HCT116 (cell line): ENCODE measurements at regions not wholly inside any gene's neighbourhood (a gene's known extent, or its start where the extent isn't known, plus 50 kb on each side); places are given as distances from the start of the nearest gene placed in this dataset.

Experiments
- ATAC-seq: fragments of 200-7000 bp; cut with Tn5 transposase; 2 replicates; pipeline ENCODE4 v1.9.1; 2020; ENCODE audit warnings: mild to moderate bottlenecking, moderate library complexity
- BruUV-seq: library from RNA; stranded (reverse); fragments of 400-500 nt; replicated peaks from 2 replicates; lab custom pipeline; 2021; lab: Mats Ljungman, UMichigan
- CTCF ChIA-PET: fragments of 300-600 bp; sonication (Branson Sonifier 250); formaldehyde crosslinking; loops from one replicate; lab custom pipeline; 2021; ENCODE audit warnings: antibody characterized with exemption; lab: Charles Lee
- POLR2A ChIA-PET: fragments of 300-600, 350-600 bp; sonication (Branson Sonifier 250); formaldehyde crosslinking; loops from one replicate; lab custom pipeline; 2021; ENCODE audit warnings: antibody characterized with exemption; lab: Charles Lee
- RAD21 ChIA-PET, 2 experiments: fragments of 300-600 bp; sonication (Branson Sonifier 250); formaldehyde crosslinking; loops; one replicate each; lab custom pipeline; 2023; ENCODE audit warnings: low total read pairs in 2 of 2; ENCODE audit not compliant: uncharacterized antibody in 2 of 2, unreplicated experiment in 2 of 2, low non-redundant PET in 1 of 2; lab: Charles Lee
- DNase-seq: peaks from one replicate; pipeline ENCODE4 v3.0.0-alpha.2; 2010; ENCODE audit warnings: low read depth, low spot score
- H2AFZ ChIP-seq: fragments of 200-600 bp; shearing (Covaris generic), sonication (generic); 2 replicates; pipeline ENCODE4 v1.6.1; 2017; ENCODE audit warnings: low read depth, mixed run types, mixed read lengths, antibody characterized with exemption, low read length; ENCODE audit not compliant: poor library complexity, severe bottlenecking
- H3K27ac ChIP-seq: 2 replicates; pipeline ENCODE4 v1.5.1; 2012; ENCODE audit warnings: low read depth, low read length
- H3K27me3 ChIP-seq: fragments of 200-600 bp; sonication (generic); 2 replicates; pipeline ENCODE4 v1.6.1; 2016; ENCODE audit warnings: mixed run types, low read length, mixed read lengths; ENCODE audit not compliant: insufficient read depth
- H3K36me3 ChIP-seq, 2 experiments: fragments of 200-500 bp in 1 of 2; fragments of 200-600 bp in 1 of 2; sonication (Bioruptor generic) in 1 of 2; sonication (generic) in 1 of 2; 2 replicates each; pipeline versions ENCODE4 v1.5.1 to v1.6.1; 2014 to 2016; ENCODE audit warnings: low read length in 2 of 2, inconsistent platforms in 1 of 2, mixed read lengths in 1 of 2, mixed run types in 1 of 2; ENCODE audit not compliant: insufficient read depth in 2 of 2, control insufficient read depth in 1 of 2
- H3K4me1 ChIP-seq, 2 experiments: fragments of 200-600 bp in 1 of 2; sonication (generic) in 1 of 2; 2 replicates each; pipeline versions ENCODE4 v1.5.1 to v1.6.1; 2012 to 2017; ENCODE audit warnings: low read length in 2 of 2, inconsistent platforms in 1 of 2, mild to moderate bottlenecking in 1 of 2, mixed read lengths in 1 of 2, mixed run types in 1 of 2, moderate library complexity in 1 of 2; ENCODE audit not compliant: insufficient read depth in 2 of 2, control insufficient read depth in 1 of 2
- H3K4me2 ChIP-seq: fragments of 200-600 bp; sonication (generic); 2 replicates; pipeline ENCODE4 v1.6.1; 2017; ENCODE audit warnings: mixed run types, low read length, mixed read lengths
- H3K4me3 ChIP-seq, 2 experiments: fragments of 200-600 bp in 1 of 2; sonication (generic) in 1 of 2; replicated peaks in 1 of 2; 2 replicates each; pipeline ENCODE4 v1.5.1; 2011 to 2016; ENCODE audit warnings: low read length in 2 of 2, control low read depth in 1 of 2, low read depth in 1 of 2, mild to moderate bottlenecking in 1 of 2, mixed read lengths in 1 of 2, mixed run types in 1 of 2
- H3K79me2 ChIP-seq: fragments of 200-600 bp; sonication (generic); 2 replicates; pipeline ENCODE4 v1.6.1; 2017; ENCODE audit warnings: mild to moderate bottlenecking, mixed run types, low read length, moderate library complexity, mixed read lengths; ENCODE audit not compliant: insufficient read depth
- H3K9ac ChIP-seq: fragments of 200-600 bp; sonication (generic); 2 replicates; pipeline ENCODE4 v1.6.1; 2016; ENCODE audit warnings: low read length, mixed read lengths
- H3K9me2 ChIP-seq: fragments of 200-600 bp; sonication (generic), shearing (Covaris generic); 2 replicates; pipeline ENCODE4 v1.6.1; 2017; ENCODE audit warnings: mixed run types, mild to moderate bottlenecking, moderate library complexity; ENCODE audit not compliant: insufficient read depth
- H3K9me3 ChIP-seq, 2 experiments: fragments of 200-500 bp in 1 of 2; fragments of 200-600 bp in 1 of 2; sonication (Bioruptor generic) in 1 of 2; sonication (generic) in 1 of 2; 2 replicates each; pipeline ENCODE4 v1.6.1; 2014 to 2017; ENCODE audit warnings: low read length in 2 of 2, mixed read lengths in 2 of 2, inconsistent platforms in 1 of 2, low read depth in 1 of 2, mild to moderate bottlenecking in 1 of 2, mixed run types in 1 of 2, moderate library complexity in 1 of 2; ENCODE audit not compliant: control insufficient read depth in 1 of 2, insufficient read depth in 1 of 2
- H4K20me1 ChIP-seq: fragments of 200-600 bp; sonication (generic), shearing (Covaris generic); 2 replicates; pipeline ENCODE4 v1.6.1; 2017; ENCODE audit warnings: mixed run types, mild to moderate bottlenecking, moderate library complexity; ENCODE audit not compliant: insufficient read depth
- CBX3 ChIP-seq: IDR thresholded peaks from 2 replicates; pipeline ENCODE4 v1.6.1; 2012; ENCODE audit warnings: low read depth
- CEBPB ChIP-seq: IDR thresholded peaks from 2 replicates; pipeline ENCODE4 v1.6.1; 2012; ENCODE audit warnings: low read depth
- EGR1 ChIP-seq: IDR thresholded peaks from 2 replicates; pipeline ENCODE4 v1.6.1; 2012; ENCODE audit warnings: low read depth
- ELF1 ChIP-seq: IDR thresholded peaks from 2 replicates; pipeline ENCODE4 v1.6.1; 2012; ENCODE audit warnings: low read depth, borderline replicate concordance
- FOSL1 ChIP-seq: IDR thresholded peaks from 2 replicates; pipeline ENCODE4 v1.6.1; 2012; ENCODE audit warnings: low read depth
- JUND ChIP-seq: IDR thresholded peaks from 2 replicates; pipeline ENCODE4 v1.6.1; 2012
- POLR2A ChIP-seq: IDR thresholded peaks from 2 replicates; pipeline ENCODE4 v1.7.0; 2011; ENCODE audit warnings: borderline replicate concordance; ENCODE audit not compliant: insufficient read depth, insufficient read length; ENCODE audit errors: extremely low read depth
- POLR2AphosphoS5 ChIP-seq: IDR thresholded peaks from 2 replicates; pipeline ENCODE4 v1.6.1; 2011; ENCODE audit warnings: mild to moderate bottlenecking, low read depth, low read length, moderate library complexity
- RAD21 ChIP-seq: IDR thresholded peaks from 2 replicates; pipeline ENCODE4 v1.6.1; 2012; ENCODE audit warnings: low read depth, mild to moderate bottlenecking
- SIN3A ChIP-seq: IDR thresholded peaks from 2 replicates; pipeline ENCODE4 v1.6.1; 2012; ENCODE audit warnings: low read depth
- SP1 ChIP-seq: IDR thresholded peaks from 2 replicates; pipeline ENCODE4 v1.6.1; 2012; ENCODE audit warnings: low read depth
- SRF ChIP-seq: IDR thresholded peaks from 2 replicates; pipeline ENCODE4 v1.6.1; 2012; ENCODE audit warnings: low read depth
- TCF7L2 ChIP-seq: IDR thresholded peaks from 2 replicates; pipeline ENCODE4 v1.7.0; 2011; ENCODE audit warnings: borderline replicate concordance, inconsistent platforms; ENCODE audit not compliant: insufficient read depth, insufficient read length; ENCODE audit errors: extremely low read depth
- YY1 ChIP-seq: IDR thresholded peaks from 2 replicates; pipeline ENCODE4 v1.6.1; 2011; ENCODE audit warnings: low read length, low read depth, moderate library complexity, mild to moderate bottlenecking; ENCODE audit not compliant: insufficient replicate concordance; ENCODE audit errors: extremely low read depth
- ZNF274 ChIP-seq: fragments of 200-500 bp; sonication (Bioruptor generic); IDR thresholded peaks from 2 replicates; pipeline ENCODE4 v1.6.1; 2014; ENCODE audit warnings: mild to moderate bottlenecking, low read depth, low read length, inconsistent platforms
- intact Hi-C: fragments of 100-400 bp; cut with micrococcal nuclease; formaldehyde crosslinking; loops from 2 replicates; pipeline ENCODE4 v1.10.0; 2022
- TF ChIP-seq, protein P1 (sequence below): IDR thresholded peaks from 2 replicates; pipeline ENCODE4 v1.6.1; 2012
- TF ChIP-seq, protein P2 (sequence below): IDR thresholded peaks from 2 replicates; pipeline ENCODE4 v1.6.1; 2012; ENCODE audit warnings: low read depth
- TF ChIP-seq, protein P3 (sequence below): IDR thresholded peaks from 2 replicates; pipeline ENCODE4 v1.6.1; 2012

DNA sequence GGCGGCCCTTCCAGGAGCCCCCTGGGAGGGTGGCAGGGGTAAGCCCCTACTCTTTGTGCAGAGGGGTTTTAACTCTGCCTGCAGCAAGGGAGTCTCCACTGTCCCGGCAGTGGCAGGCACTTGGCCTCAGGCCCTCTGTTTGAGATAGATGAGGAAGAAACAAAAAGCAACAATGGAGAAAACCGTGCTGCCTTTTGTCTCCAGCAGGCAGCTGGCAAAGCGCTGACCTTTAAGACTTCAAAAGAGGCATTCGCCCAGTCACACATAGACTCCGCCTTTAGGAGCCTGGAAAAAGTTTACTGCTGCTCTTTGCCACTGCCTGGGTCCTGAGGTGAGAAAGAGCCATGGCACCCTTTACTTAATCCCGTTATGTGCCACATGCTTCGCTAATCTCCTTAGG, 158.2 kb upstream of the NTF3 start (continued):
- TF ChIP-seq, protein P1, sequence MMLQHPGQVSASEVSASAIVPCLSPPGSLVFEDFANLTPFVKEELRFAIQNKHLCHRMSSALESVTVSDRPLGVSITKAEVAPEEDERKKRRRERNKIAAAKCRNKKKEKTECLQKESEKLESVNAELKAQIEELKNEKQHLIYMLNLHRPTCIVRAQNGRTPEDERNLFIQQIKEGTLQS = no peak
- TF ChIP-seq ELF1 (no peak), CEBPB (no peak)

DNA sequence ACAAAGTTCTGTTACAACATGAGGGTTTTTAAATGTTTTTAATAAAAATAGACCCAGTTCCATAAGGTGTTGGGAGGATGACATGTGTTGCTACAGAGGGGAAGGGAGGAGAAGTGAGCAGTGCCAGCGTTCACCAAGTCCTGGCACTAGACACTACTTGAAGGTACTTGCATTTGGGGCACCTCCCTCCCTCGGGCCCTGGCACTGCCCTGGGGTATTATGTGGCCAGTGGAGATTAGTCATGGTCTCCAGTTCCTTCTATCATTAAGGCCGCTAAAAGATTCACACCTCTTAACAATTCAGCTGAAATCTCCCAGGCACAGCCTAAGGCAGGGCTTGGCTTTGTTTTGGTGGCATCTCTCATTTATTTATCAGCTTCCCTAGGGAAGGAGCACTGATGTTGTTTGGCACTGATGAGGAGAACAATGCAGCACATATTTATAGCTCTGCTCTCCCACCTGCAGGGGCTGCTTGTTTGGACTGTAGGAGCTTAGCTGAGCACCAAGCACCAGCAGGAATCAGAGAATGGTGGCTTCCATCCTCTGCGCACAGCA, 155.5 kb upstream of the NTF3 start:
- intact Hi-C loops = no loop called here
- no peak overlapping the region for H3K9ac ChIP-seq
- no peaks in the 10 kb centered on the region for H4K20me1 ChIP-seq
- ChIA-PET RAD21 (no interaction called here), POLR2A (no interaction called here), CTCF (no interaction called here)
- no peaks in the 10 kb centered on the region for H3K9me2 ChIP-seq
- H3K4me2 ChIP-seq = no peak overlapping the region
- DNase-seq (no peak), ATAC-seq (no peak)
- no peaks in the 10 kb centered on the region for H3K9me3 ChIP-seq
- no peak overlapping the region for H3K27ac ChIP-seq
- no peaks in the 10 kb centered on the region for H3K27me3 ChIP-seq
- H3K4me1 ChIP-seq = peaks cover 4 to 7% of the 10 kb centered on the region in 2 experiments; a peak in 3 of 4 replicates
- H2AFZ ChIP-seq = no peak overlapping the region
- no peak overlapping the region for H3K4me3 ChIP-seq
- TF ChIP-seq JUND = no peak
- TF ChIP-seq, protein P2, sequence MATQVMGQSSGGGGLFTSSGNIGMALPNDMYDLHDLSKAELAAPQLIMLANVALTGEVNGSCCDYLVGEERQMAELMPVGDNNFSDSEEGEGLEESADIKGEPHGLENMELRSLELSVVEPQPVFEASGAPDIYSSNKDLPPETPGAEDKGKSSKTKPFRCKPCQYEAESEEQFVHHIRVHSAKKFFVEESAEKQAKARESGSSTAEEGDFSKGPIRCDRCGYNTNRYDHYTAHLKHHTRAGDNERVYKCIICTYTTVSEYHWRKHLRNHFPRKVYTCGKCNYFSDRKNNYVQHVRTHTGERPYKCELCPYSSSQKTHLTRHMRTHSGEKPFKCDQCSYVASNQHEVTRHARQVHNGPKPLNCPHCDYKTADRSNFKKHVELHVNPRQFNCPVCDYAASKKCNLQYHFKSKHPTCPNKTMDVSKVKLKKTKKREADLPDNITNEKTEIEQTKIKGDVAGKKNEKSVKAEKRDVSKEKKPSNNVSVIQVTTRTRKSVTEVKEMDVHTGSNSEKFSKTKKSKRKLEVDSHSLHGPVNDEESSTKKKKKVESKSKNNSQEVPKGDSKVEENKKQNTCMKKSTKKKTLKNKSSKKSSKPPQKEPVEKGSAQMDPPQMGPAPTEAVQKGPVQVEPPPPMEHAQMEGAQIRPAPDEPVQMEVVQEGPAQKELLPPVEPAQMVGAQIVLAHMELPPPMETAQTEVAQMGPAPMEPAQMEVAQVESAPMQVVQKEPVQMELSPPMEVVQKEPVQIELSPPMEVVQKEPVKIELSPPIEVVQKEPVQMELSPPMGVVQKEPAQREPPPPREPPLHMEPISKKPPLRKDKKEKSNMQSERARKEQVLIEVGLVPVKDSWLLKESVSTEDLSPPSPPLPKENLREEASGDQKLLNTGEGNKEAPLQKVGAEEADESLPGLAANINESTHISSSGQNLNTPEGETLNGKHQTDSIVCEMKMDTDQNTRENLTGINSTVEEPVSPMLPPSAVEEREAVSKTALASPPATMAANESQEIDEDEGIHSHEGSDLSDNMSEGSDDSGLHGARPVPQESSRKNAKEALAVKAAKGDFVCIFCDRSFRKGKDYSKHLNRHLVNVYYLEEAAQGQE = no peak
- TF ChIP-seq EGR1 = no peak
- TF ChIP-seq TCF7L2 = no peak
- no peak for TF ChIP-seq CBX3
- TF ChIP-seq, protein P3, sequence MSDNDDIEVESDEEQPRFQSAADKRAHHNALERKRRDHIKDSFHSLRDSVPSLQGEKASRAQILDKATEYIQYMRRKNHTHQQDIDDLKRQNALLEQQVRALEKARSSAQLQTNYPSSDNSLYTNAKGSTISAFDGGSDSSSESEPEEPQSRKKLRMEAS = no peak
- TF ChIP-seq POLR2A = no peak
- no peak for TF ChIP-seq ELF1
- TF ChIP-seq SRF = no peak
- TF ChIP-seq ZNF274 = no peak
- no peak for TF ChIP-seq POLR2AphosphoS5
- no peak for TF ChIP-seq YY1
- no peak for TF ChIP-seq SP1
- no peak for TF ChIP-seq RAD21
- TF ChIP-seq CEBPB = no peak
- TF ChIP-seq SIN3A = no peak
- no peak for TF ChIP-seq FOSL1
- TF ChIP-seq, all 23 proteins: peak for 0
- Histone ChIP-seq H3K79me2 (no peaks in the 10 kb centered on the region), H3K36me3 (no peaks in the 10 kb centered on the region)
- no TSS peak for BruUV-seq
